ENCODE measurements at regions not wholly inside any gene's neighbourhood (a gene's known extent, or its start where the extent isn't known, plus 50 kb on each side); places are given as distances from the start of the nearest gene placed in this dataset.

DNA sequence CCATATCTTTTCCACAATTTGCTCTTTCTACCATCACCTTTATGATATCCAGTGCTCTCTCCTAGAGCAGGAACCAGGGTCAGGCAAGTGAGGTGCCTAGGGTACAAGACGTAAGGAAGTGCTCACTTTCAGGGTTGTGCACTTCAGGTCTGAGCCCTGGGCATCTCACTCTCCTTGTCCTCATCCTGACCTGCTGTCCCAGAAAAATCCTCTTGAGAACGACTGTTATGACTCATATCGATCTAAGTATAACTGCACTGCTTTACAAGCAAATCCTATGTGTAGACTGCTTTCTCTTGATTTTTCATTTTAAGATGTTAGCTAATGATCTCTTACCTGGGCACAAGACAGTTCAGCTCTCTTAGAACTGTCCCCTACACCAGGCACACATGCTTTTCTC is 100.1 kb downstream of the TMEM100 start:
- Histone ChIP-seq H3K36me3 (ENCODE audit: insufficient read depth, low read length) (no peaks in the 10 kb centered on the region), H3K4me1 (ENCODE audit: insufficient read depth, low read length, poor library complexity, severe bottlenecking) (no peaks in the 10 kb centered on the region), H3F3A (ENCODE audit: low read depth) (no peaks in the 10 kb centered on the region), H3K4me2 (ENCODE audit: low read depth, low read length, poor library complexity, severe bottlenecking) (no peak overlapping the region), H3K9me3 (ENCODE audit: insufficient read depth, low read depth, low read length) (no peaks in the 10 kb centered on the region), H3K9me2 (replicated peaks; ENCODE audit: low read depth, low read length) (no peaks in the 10 kb centered on the region), H4K20me1 (ENCODE audit: insufficient read depth, low read length, poor library complexity, severe bottlenecking) (no peaks in the 10 kb centered on the region), H3K4me3 (ENCODE audit: low read length, poor library complexity, severe bottlenecking) (no peak overlapping the region), H3K79me2 (ENCODE audit: insufficient read depth, low read length) (no peaks in the 10 kb centered on the region), H3K27me3 (ENCODE audit: insufficient read depth, low read length, poor library complexity, severe bottlenecking) (no peaks in the 10 kb centered on the region), H2AFZ (ENCODE audit: low read length) (no peak overlapping the region), H3K9ac (ENCODE audit: low read depth, low read length, poor library complexity, severe bottlenecking) (no peak overlapping the region)
- TF ChIP-seq EZH2phosphoT487 (IDR thresholded peaks at IDR 0.05; ENCODE audit: borderline replicate concordance), result no peak
- TF ChIP-seq, protein P1, sequence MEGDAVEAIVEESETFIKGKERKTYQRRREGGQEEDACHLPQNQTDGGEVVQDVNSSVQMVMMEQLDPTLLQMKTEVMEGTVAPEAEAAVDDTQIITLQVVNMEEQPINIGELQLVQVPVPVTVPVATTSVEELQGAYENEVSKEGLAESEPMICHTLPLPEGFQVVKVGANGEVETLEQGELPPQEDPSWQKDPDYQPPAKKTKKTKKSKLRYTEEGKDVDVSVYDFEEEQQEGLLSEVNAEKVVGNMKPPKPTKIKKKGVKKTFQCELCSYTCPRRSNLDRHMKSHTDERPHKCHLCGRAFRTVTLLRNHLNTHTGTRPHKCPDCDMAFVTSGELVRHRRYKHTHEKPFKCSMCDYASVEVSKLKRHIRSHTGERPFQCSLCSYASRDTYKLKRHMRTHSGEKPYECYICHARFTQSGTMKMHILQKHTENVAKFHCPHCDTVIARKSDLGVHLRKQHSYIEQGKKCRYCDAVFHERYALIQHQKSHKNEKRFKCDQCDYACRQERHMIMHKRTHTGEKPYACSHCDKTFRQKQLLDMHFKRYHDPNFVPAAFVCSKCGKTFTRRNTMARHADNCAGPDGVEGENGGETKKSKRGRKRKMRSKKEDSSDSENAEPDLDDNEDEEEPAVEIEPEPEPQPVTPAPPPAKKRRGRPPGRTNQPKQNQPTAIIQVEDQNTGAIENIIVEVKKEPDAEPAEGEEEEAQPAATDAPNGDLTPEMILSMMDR (conservative IDR thresholded peaks at IDR 0.05; ENCODE audit: low read length), result no peak

DNA sequence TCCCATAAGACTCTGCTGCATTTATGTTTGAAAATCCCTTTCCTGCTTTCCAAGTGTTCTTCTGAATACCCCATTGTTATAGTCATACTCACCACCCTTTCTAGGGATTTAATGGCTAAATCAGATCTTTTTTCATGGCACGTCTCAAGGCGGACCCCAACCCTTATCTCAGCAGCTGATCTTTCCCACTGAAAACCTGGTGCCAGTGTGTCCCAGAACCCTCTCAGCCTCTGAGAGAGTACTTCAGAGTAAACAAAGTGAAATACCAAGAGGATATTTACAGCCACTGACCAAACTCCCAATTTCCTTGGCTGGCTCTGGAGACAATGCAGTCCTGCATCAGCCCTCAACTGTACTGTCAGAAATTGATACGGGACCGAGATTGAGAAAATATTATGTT is 101.7 kb downstream of the TMEM100 start:
- H3K4me1 ChIP-seq (ENCODE audit: insufficient read depth, low read length, poor library complexity, severe bottlenecking), result no peaks in the 10 kb centered on the region
- no peak overlapping the region for H3K9ac ChIP-seq (ENCODE audit: low read depth, low read length, poor library complexity, severe bottlenecking)
- no peaks in the 10 kb centered on the region for H3F3A ChIP-seq (ENCODE audit: low read depth)
- no peaks in the 10 kb centered on the region for H3K9me2 ChIP-seq (replicated peaks; ENCODE audit: low read depth, low read length)
- H3K27me3 ChIP-seq (ENCODE audit: insufficient read depth, low read length, poor library complexity, severe bottlenecking), result no peaks in the 10 kb centered on the region
- no peak overlapping the region for H3K4me3 ChIP-seq (ENCODE audit: low read length, poor library complexity, severe bottlenecking)
- no peak overlapping the region for H3K4me2 ChIP-seq (ENCODE audit: low read depth, low read length, poor library complexity, severe bottlenecking)
- no peak overlapping the region for H2AFZ ChIP-seq (ENCODE audit: low read length)
- no peaks in the 10 kb centered on the region for H3K9me3 ChIP-seq (ENCODE audit: insufficient read depth, low read depth, low read length)
- TF ChIP-seq EZH2phosphoT487 (IDR thresholded peaks at IDR 0.05; ENCODE audit: borderline replicate concordance), result no peak
- TF ChIP-seq, protein P1 (conservative IDR thresholded peaks at IDR 0.05; ENCODE audit: low read length), result no peak
- H3K79me2 ChIP-seq (ENCODE audit: insufficient read depth, low read length), result no peaks in the 10 kb centered on the region
- no peaks in the 10 kb centered on the region for H4K20me1 ChIP-seq (ENCODE audit: insufficient read depth, low read length, poor library complexity, severe bottlenecking)
- no peaks in the 10 kb centered on the region for H3K36me3 ChIP-seq (ENCODE audit: insufficient read depth, low read length)

DNA sequence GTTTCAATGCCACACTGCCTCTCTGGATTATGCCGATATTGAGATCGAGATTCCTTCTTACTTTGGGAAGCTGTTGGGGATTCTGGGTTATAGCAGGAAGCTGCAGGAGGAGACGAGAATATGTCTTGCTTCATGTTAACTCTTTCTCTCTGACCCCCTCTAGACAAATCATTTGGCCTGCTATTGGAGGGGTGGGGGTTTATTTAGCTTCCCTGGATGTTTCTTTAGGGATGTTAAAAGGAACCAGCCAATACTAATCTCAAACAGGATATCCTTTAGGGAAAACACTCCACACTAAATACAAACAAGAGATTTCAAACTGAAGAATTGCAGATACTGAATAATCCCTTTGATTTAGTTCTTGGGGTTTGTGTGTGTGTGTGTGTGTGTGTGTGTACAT is 102.6 kb downstream of the TMEM100 start:
- no peak overlapping the region for H3K4me3 ChIP-seq (ENCODE audit: low read length, poor library complexity, severe bottlenecking)
- H3K36me3 ChIP-seq (ENCODE audit: insufficient read depth, low read length), result no peaks in the 10 kb centered on the region
- TF ChIP-seq EZH2phosphoT487 (IDR thresholded peaks at IDR 0.05; ENCODE audit: borderline replicate concordance), result no peak
- TF ChIP-seq, protein P1 (conservative IDR thresholded peaks at IDR 0.05; ENCODE audit: low read length), result no peak
- no peaks in the 10 kb centered on the region for H3K9me2 ChIP-seq (replicated peaks; ENCODE audit: low read depth, low read length)
- H3K27me3 ChIP-seq (ENCODE audit: insufficient read depth, low read length, poor library complexity, severe bottlenecking), result no peaks in the 10 kb centered on the region
- H3K9ac ChIP-seq (ENCODE audit: low read depth, low read length, poor library complexity, severe bottlenecking), result no peak overlapping the region
- no peaks in the 10 kb centered on the region for H3K4me1 ChIP-seq (ENCODE audit: insufficient read depth, low read length, poor library complexity, severe bottlenecking)
- no peak overlapping the region for H3K4me2 ChIP-seq (ENCODE audit: low read depth, low read length, poor library complexity, severe bottlenecking)
- H3F3A ChIP-seq (ENCODE audit: low read depth), result no peaks in the 10 kb centered on the region
- H3K79me2 ChIP-seq (ENCODE audit: insufficient read depth, low read length), result no peaks in the 10 kb centered on the region
- H2AFZ ChIP-seq (ENCODE audit: low read length), result no peak overlapping the region
- no peaks in the 10 kb centered on the region for H4K20me1 ChIP-seq (ENCODE audit: insufficient read depth, low read length, poor library complexity, severe bottlenecking)
- H3K9me3 ChIP-seq (ENCODE audit: insufficient read depth, low read depth, low read length), result no peaks in the 10 kb centered on the region
